ENCODE measurements at regions not wholly inside any gene's neighbourhood (a gene's known extent, or its start where the extent isn't known, plus 50 kb on each side); places are given as distances from the start of the nearest gene placed in this dataset.

- no peaks in the 10 kb centered on the region for H3K9me3 Mint-ChIP-seq
- no peak for ATAC-seq (ENCODE audit: low read depth)
These were observed 359.9 kb upstream of the XYLT1 start for GRCh38 chr16:17830651-17831050.

GRCh38 chr16:17829811-17830210, 359.1 kb upstream of the XYLT1 start:
- Mint-ChIP-seq H3K4me1 (no peaks in the 10 kb centered on the region), H3K27ac (no peak overlapping the region), H3K9me3 (no peaks in the 10 kb centered on the region), H3K4me3 (no peak overlapping the region), H3K36me3 (no peaks in the 10 kb centered on the region), H3K27me3 (peaks cover 2% of the 10 kb centered on the region)
- no peak for DNase-seq
- POLR2A ChIA-PET = no interaction called here
- ATAC-seq (ENCODE audit: low read depth) = no peak

More at GRCh38 chr16:17830651-17831050, 359.9 kb upstream of the XYLT1 start:
- no peaks in the 10 kb centered on the region for H3K4me1 Mint-ChIP-seq
- no peak overlapping the region for H3K4me3 Mint-ChIP-seq
- H3K27ac Mint-ChIP-seq = no peak overlapping the region
- DNase-seq = no peak
- H3K36me3 Mint-ChIP-seq = no peaks in the 10 kb centered on the region
- POLR2A ChIA-PET = no interaction called here
- peaks cover 2% of the 10 kb centered on the region for H3K27me3 Mint-ChIP-seq

GRCh38 chr16:17828012-17828411, 357.3 kb upstream of the XYLT1 start:
- ATAC-seq (ENCODE audit: low read depth) = no peak
- H3K36me3 Mint-ChIP-seq = no peaks in the 10 kb centered on the region
- no peak overlapping the region for H3K27ac Mint-ChIP-seq
- H3K27me3 Mint-ChIP-seq = peaks cover 2% of the 10 kb centered on the region
- POLR2A ChIA-PET = no interaction called here
- no peaks in the 10 kb centered on the region for H3K4me1 Mint-ChIP-seq
- DNase-seq = no peak
- H3K4me3 Mint-ChIP-seq = no peak overlapping the region
- no peaks in the 10 kb centered on the region for H3K9me3 Mint-ChIP-seq

GRCh38 chr16:17827313-17827712, 356.6 kb upstream of the XYLT1 start:
- ATAC-seq (ENCODE audit: low read depth) (no peak), DNase-seq (no peak)
- H3K27me3 Mint-ChIP-seq = peaks cover 2% of the 10 kb centered on the region
- H3K36me3 Mint-ChIP-seq = no peaks in the 10 kb centered on the region
- no peak overlapping the region for H3K4me3 Mint-ChIP-seq
- no peaks in the 10 kb centered on the region for H3K9me3 Mint-ChIP-seq
- no peaks in the 10 kb centered on the region for H3K4me1 Mint-ChIP-seq
- POLR2A ChIA-PET = no interaction called here
- H3K27ac Mint-ChIP-seq = no peak overlapping the region

GRCh38 chr16:17817943-17818342, 347.2 kb upstream of the XYLT1 start:
- DNase-seq = no peak
- Mint-ChIP-seq H3K4me3 (no peak overlapping the region), H3K36me3 (no peaks in the 10 kb centered on the region), H3K27me3 (peaks cover 2% of the 10 kb centered on the region), H3K9me3 (peaks cover 14% of the 10 kb centered on the region), H3K27ac (no peak overlapping the region), H3K4me1 (no peaks in the 10 kb centered on the region)
- ATAC-seq (ENCODE audit: low read depth) = no peak
- POLR2A ChIA-PET = no interaction called here

GRCh38 chr16:17817260-17817659, 346.5 kb upstream of the XYLT1 start:
- no peak overlapping the region for H3K27ac Mint-ChIP-seq
- POLR2A ChIA-PET = no interaction called here

GRCh38 chr16:17812771-17813170, 342.0 kb upstream of the XYLT1 start:
- Mint-ChIP-seq H3K27ac (no peak overlapping the region), H3K9me3 (peaks cover 15% of the 10 kb centered on the region), H3K36me3 (no peaks in the 10 kb centered on the region), H3K4me1 (no peaks in the 10 kb centered on the region), H3K27me3 (peaks cover 2% of the 10 kb centered on the region), H3K4me3 (no peak overlapping the region)
- POLR2A ChIA-PET = no interaction called here
- no peak for DNase-seq
- no peak for ATAC-seq (ENCODE audit: low read depth)

More at GRCh38 chr16:17817260-17817659, 346.5 kb upstream of the XYLT1 start:
- Mint-ChIP-seq H3K36me3 (no peaks in the 10 kb centered on the region), H3K4me3 (no peak overlapping the region), H3K27me3 (no peaks in the 10 kb centered on the region), H3K4me1 (no peaks in the 10 kb centered on the region), H3K9me3 (peaks cover 14% of the 10 kb centered on the region)
- ATAC-seq (ENCODE audit: low read depth) = no peak
- no peak for DNase-seq

- Mint-ChIP-seq H3K9me3 (peaks cover 1% of the 10 kb centered on the region), H3K4me3 (no peak overlapping the region), H3K4me1 (no peaks in the 10 kb centered on the region), H3K36me3 (no peaks in the 10 kb centered on the region), H3K27me3 (peaks cover 7% of the 10 kb centered on the region), H3K27ac (no peak overlapping the region)
- DNase-seq (no peak), ATAC-seq (ENCODE audit: low read depth) (no peak)
- POLR2A ChIA-PET = no interaction called here
These were observed 334.1 kb upstream of the XYLT1 start for GRCh38 chr16:17804857-17805256.

- H3K36me3 Mint-ChIP-seq = no peaks in the 10 kb centered on the region
- no peak overlapping the region for H3K4me3 Mint-ChIP-seq
- ATAC-seq (ENCODE audit: low read depth) (no peak), DNase-seq (no peak)
- H3K9me3 Mint-ChIP-seq = peaks cover 1% of the 10 kb centered on the region
- peaks cover 7% of the 10 kb centered on the region for H3K27me3 Mint-ChIP-seq
- no peak overlapping the region for H3K27ac Mint-ChIP-seq
- H3K4me1 Mint-ChIP-seq = no peaks in the 10 kb centered on the region
- POLR2A ChIA-PET = no interaction called here
These were observed 333.1 kb upstream of the XYLT1 start for GRCh38 chr16:17803625-17804410.

GRCh38 chr16:17802571-17802970, 331.8 kb upstream of the XYLT1 start:
- POLR2A ChIA-PET = no interaction called here
- no peak for DNase-seq
- no peak overlapping the region for H3K27ac Mint-ChIP-seq

GRCh38 chr16:17801068-17801467, 330.3 kb upstream of the XYLT1 start:
- no peaks in the 10 kb centered on the region for H3K4me1 Mint-ChIP-seq
- H3K27me3 Mint-ChIP-seq = peaks cover 6% of the 10 kb centered on the region
- ATAC-seq (ENCODE audit: low read depth) = no peak
- H3K9me3 Mint-ChIP-seq = peaks cover 1% of the 10 kb centered on the region
- H3K27ac Mint-ChIP-seq = no peak overlapping the region
- POLR2A ChIA-PET = no interaction called here
- H3K4me3 Mint-ChIP-seq = no peak overlapping the region
- H3K36me3 Mint-ChIP-seq = no peaks in the 10 kb centered on the region
- no peak for DNase-seq

More at GRCh38 chr16:17802571-17802970, 331.8 kb upstream of the XYLT1 start:
- peaks cover 1% of the 10 kb centered on the region for H3K9me3 Mint-ChIP-seq
- ATAC-seq (ENCODE audit: low read depth) = no peak
- H3K36me3 Mint-ChIP-seq = no peaks in the 10 kb centered on the region
- peaks cover 7% of the 10 kb centered on the region for H3K27me3 Mint-ChIP-seq
- H3K4me3 Mint-ChIP-seq = no peak overlapping the region
- H3K4me1 Mint-ChIP-seq = no peaks in the 10 kb centered on the region

- peaks cover 6% of the 10 kb centered on the region for H3K27me3 Mint-ChIP-seq
- H3K4me1 Mint-ChIP-seq = no peaks in the 10 kb centered on the region
- ATAC-seq (ENCODE audit: low read depth) (no peak), DNase-seq (no peak)
- no peak overlapping the region for H3K4me3 Mint-ChIP-seq
- no peaks in the 10 kb centered on the region for H3K36me3 Mint-ChIP-seq
- no peak overlapping the region for H3K27ac Mint-ChIP-seq
- POLR2A ChIA-PET = no interaction called here
- peaks cover 1% of the 10 kb centered on the region for H3K9me3 Mint-ChIP-seq
These were observed 328.0 kb upstream of the XYLT1 start for GRCh38 chr16:17798716-17799115.

- no peaks in the 10 kb centered on the region for H3K36me3 Mint-ChIP-seq
- no peaks in the 10 kb centered on the region for H3K9me3 Mint-ChIP-seq
- DNase-seq = no peak
- H3K4me1 Mint-ChIP-seq = no peaks in the 10 kb centered on the region
- H3K4me3 Mint-ChIP-seq = no peak overlapping the region
- POLR2A ChIA-PET = no interaction called here
- no peak for ATAC-seq (ENCODE audit: low read depth)
- H3K27ac Mint-ChIP-seq = no peak overlapping the region
- H3K27me3 Mint-ChIP-seq = peaks cover 7% of the 10 kb centered on the region
These were observed 322.6 kb upstream of the XYLT1 start for GRCh38 chr16:17793354-17793753.

- no peak for DNase-seq
- Mint-ChIP-seq H3K27me3 (no peaks in the 10 kb centered on the region), H3K4me1 (no peaks in the 10 kb centered on the region), H3K27ac (no peak overlapping the region), H3K36me3 (no peaks in the 10 kb centered on the region), H3K9me3 (no peaks in the 10 kb centered on the region), H3K4me3 (no peak overlapping the region)
- POLR2A ChIA-PET = no interaction called here
- no peak for ATAC-seq (ENCODE audit: low read depth)
These were observed 313.3 kb upstream of the XYLT1 start for GRCh38 chr16:17784073-17784472.

Data from activated naive CD8-positive, alpha-beta T cell treated with anti-CD3 and anti-CD28 coated beads, Interleukin-2, amount 10 ng/mL, durations not matched to agents 7 days and 5 days (primary cell).